ENCODE measurements at regions not wholly inside any gene's neighbourhood (a gene's known extent, or its start where the extent isn't known, plus 50 kb on each side); places are given as distances from the start of the nearest gene placed in this dataset.

- Histone ChIP-seq H3K27me3 (ENCODE audit: control insufficient read depth, insufficient read depth, low read length) (no peaks in the 10 kb centered on the region), H3K27ac (ENCODE audit: insufficient read depth, low read length) (no peak overlapping the region), H3K36me3 (ENCODE audit: control insufficient read depth, insufficient read depth, low read length) (no peaks in the 10 kb centered on the region), H3K4me1 (ENCODE audit: control insufficient read depth, extremely low read depth, insufficient read depth, low read length) (peaks cover 10% of the 10 kb centered on the region), H3K79me2 (ENCODE audit: control insufficient read depth, insufficient read depth, low read length) (no peaks in the 10 kb centered on the region), H3K4me2 (ENCODE audit: extremely low read depth, insufficient read depth, low read length) (no peak overlapping the region), H4K20me1 (ENCODE audit: control insufficient read depth, extremely low read depth, insufficient read depth, low read length) (no peaks in the 10 kb centered on the region), H3K9me3 (ENCODE audit: control insufficient read depth, insufficient read depth, low read depth, low read length) (no peaks in the 10 kb centered on the region), H3K9ac (ENCODE audit: insufficient read depth, low read length) (no peak overlapping the region), H2AFZ (ENCODE audit: low read length) (no peak overlapping the region), H3K4me3 (replicated peaks in 1 of 4; ENCODE audit: control extremely low read depth in 1 of 4, insufficient read depth in 1 of 4, low read depth in 3 of 4, low read length in 4 of 4) (no peak overlapping the region)
- no peak for TF ChIP-seq EZH2 (IDR thresholded peaks at IDR 0.05; ENCODE audit: low read length, missing control alignments)
- no peak for TF ChIP-seq CTCF (conservative IDR thresholded peaks at IDR 0.05 in 1 of 2, IDR thresholded peaks at IDR 0.05 in 1 of 2; ENCODE audit: low read depth in 1 of 2, low read length in 2 of 2)
- peak in 1 of 2 donors; percentile 38 for DNase-seq (ENCODE audit: low read depth in 2 of 2)
These were observed 104.3 kb upstream of the RAPGEF2 start for GRCh38 chr4:158998624-158999023.

- Histone ChIP-seq H3K27ac (ENCODE audit: insufficient read depth, low read length) (no peak overlapping the region), H2AFZ (ENCODE audit: low read length) (no peak overlapping the region), H3K27me3 (ENCODE audit: control insufficient read depth, insufficient read depth, low read length) (no peaks in the 10 kb centered on the region), H3K36me3 (ENCODE audit: control insufficient read depth, insufficient read depth, low read length) (no peaks in the 10 kb centered on the region), H3K4me3 (replicated peaks in 1 of 4; ENCODE audit: control extremely low read depth in 1 of 4, insufficient read depth in 1 of 4, low read depth in 3 of 4, low read length in 4 of 4) (no peak overlapping the region), H3K9ac (ENCODE audit: insufficient read depth, low read length) (no peak overlapping the region), H3K9me3 (ENCODE audit: control insufficient read depth, insufficient read depth, low read depth, low read length) (no peaks in the 10 kb centered on the region), H3K4me2 (ENCODE audit: extremely low read depth, insufficient read depth, low read length) (no peak overlapping the region), H3K79me2 (ENCODE audit: control insufficient read depth, insufficient read depth, low read length) (no peaks in the 10 kb centered on the region), H3K4me1 (ENCODE audit: control insufficient read depth, extremely low read depth, insufficient read depth, low read length) (peaks cover 14% of the 10 kb centered on the region), H4K20me1 (ENCODE audit: control insufficient read depth, extremely low read depth, insufficient read depth, low read length) (no peaks in the 10 kb centered on the region)
- TF ChIP-seq CTCF (conservative IDR thresholded peaks at IDR 0.05 in 1 of 2, IDR thresholded peaks at IDR 0.05 in 1 of 2; ENCODE audit: low read depth in 1 of 2, low read length in 2 of 2), result no peak
- TF ChIP-seq EZH2 (IDR thresholded peaks at IDR 0.05; ENCODE audit: low read length, missing control alignments), result no peak
- no peak for DNase-seq (ENCODE audit: low read depth in 2 of 2)
These were observed 103.7 kb upstream of the RAPGEF2 start for GRCh38 chr4:158999166-158999682.

- no peak overlapping the region for H3K27ac ChIP-seq (ENCODE audit: insufficient read depth, low read length)
These were observed 103.0 kb upstream of the RAPGEF2 start for GRCh38 chr4:158999849-159000248.

More at GRCh38 chr4:158999849-159000248, 103.0 kb upstream of the RAPGEF2 start:
- H3K4me3 ChIP-seq (replicated peaks in 1 of 4; ENCODE audit: control extremely low read depth in 1 of 4, insufficient read depth in 1 of 4, low read depth in 3 of 4, low read length in 4 of 4), result no peak overlapping the region
- H3K36me3 ChIP-seq (ENCODE audit: control insufficient read depth, insufficient read depth, low read length), result no peaks in the 10 kb centered on the region
- H3K9me3 ChIP-seq (ENCODE audit: control insufficient read depth, insufficient read depth, low read depth, low read length), result no peaks in the 10 kb centered on the region
- no peak for TF ChIP-seq CTCF (conservative IDR thresholded peaks at IDR 0.05 in 1 of 2, IDR thresholded peaks at IDR 0.05 in 1 of 2; ENCODE audit: low read depth in 1 of 2, low read length in 2 of 2)
- TF ChIP-seq EZH2 (IDR thresholded peaks at IDR 0.05; ENCODE audit: low read length, missing control alignments), result no peak
- H3K4me2 ChIP-seq (ENCODE audit: extremely low read depth, insufficient read depth, low read length), result no peak overlapping the region
- no peaks in the 10 kb centered on the region for H3K27me3 ChIP-seq (ENCODE audit: control insufficient read depth, insufficient read depth, low read length)
- no peaks in the 10 kb centered on the region for H4K20me1 ChIP-seq (ENCODE audit: control insufficient read depth, extremely low read depth, insufficient read depth, low read length)
- H3K4me1 ChIP-seq (ENCODE audit: control insufficient read depth, extremely low read depth, insufficient read depth, low read length), result peaks cover 14% of the 10 kb centered on the region
- H2AFZ ChIP-seq (ENCODE audit: low read length), result no peak overlapping the region
- no peaks in the 10 kb centered on the region for H3K79me2 ChIP-seq (ENCODE audit: control insufficient read depth, insufficient read depth, low read length)
- H3K9ac ChIP-seq (ENCODE audit: insufficient read depth, low read length), result no peak overlapping the region
- no peak for DNase-seq (ENCODE audit: low read depth in 2 of 2)
